ENCODE measurements at regions not wholly inside any gene's neighbourhood (a gene's known extent, or its start where the extent isn't known, plus 50 kb on each side); places are given as distances from the start of the nearest gene placed in this dataset.

DNA sequence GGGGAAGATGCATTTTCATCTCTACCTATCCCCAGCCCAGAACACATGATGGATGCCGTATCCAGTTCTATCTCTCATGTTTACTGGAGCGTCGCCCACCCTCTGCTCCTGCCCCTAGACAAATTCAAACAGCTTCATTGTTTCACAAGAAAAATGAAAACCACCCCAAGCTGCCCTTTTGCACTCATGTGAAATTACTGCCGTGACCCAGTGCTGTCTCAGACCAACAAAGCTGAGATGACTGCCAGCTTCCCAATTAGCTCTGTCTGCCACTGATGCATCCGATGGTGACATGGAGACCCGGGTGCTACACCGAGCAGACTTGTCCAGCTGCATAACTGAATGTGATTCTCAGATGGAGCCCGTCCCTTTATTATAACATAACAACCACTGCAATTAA, 67.7 kb downstream of the FOXI2 start:
- H3K9ac ChIP-seq (ENCODE audit: low read length in 3 of 3), result no peak overlapping the region
- FAIRE-seq (no peak), DNase-seq (no peak)
- TF ChIP-seq, protein P1, sequence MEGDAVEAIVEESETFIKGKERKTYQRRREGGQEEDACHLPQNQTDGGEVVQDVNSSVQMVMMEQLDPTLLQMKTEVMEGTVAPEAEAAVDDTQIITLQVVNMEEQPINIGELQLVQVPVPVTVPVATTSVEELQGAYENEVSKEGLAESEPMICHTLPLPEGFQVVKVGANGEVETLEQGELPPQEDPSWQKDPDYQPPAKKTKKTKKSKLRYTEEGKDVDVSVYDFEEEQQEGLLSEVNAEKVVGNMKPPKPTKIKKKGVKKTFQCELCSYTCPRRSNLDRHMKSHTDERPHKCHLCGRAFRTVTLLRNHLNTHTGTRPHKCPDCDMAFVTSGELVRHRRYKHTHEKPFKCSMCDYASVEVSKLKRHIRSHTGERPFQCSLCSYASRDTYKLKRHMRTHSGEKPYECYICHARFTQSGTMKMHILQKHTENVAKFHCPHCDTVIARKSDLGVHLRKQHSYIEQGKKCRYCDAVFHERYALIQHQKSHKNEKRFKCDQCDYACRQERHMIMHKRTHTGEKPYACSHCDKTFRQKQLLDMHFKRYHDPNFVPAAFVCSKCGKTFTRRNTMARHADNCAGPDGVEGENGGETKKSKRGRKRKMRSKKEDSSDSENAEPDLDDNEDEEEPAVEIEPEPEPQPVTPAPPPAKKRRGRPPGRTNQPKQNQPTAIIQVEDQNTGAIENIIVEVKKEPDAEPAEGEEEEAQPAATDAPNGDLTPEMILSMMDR (IDR thresholded peaks at IDR 0.05; ENCODE audit: borderline replicate concordance, extremely low read depth, insufficient read depth), result no peak
- no peaks in the 10 kb centered on the region for H3K36me3 ChIP-seq (ENCODE audit: control insufficient read depth in 2 of 3, insufficient read depth in 3 of 3, low read length in 3 of 3)
- intact Hi-C loops (cut with DNase I), result no loop called here
- no peaks in the 10 kb centered on the region for H3K27me3 ChIP-seq (ENCODE audit: control insufficient read depth, insufficient read depth, low read length)
- no peak overlapping the region for H3K4me3 ChIP-seq (ENCODE audit: low read length in 3 of 3)
- H3K27ac ChIP-seq (ENCODE audit: low read depth in 2 of 2, low read length in 2 of 2), result no peak overlapping the region
- H3K9me3 ChIP-seq (ENCODE audit: control insufficient read depth in 2 of 3, insufficient read depth in 1 of 3, low read length in 3 of 3), result no peaks in the 10 kb centered on the region
- no peaks in the 10 kb centered on the region for H3K4me1 ChIP-seq (ENCODE audit: control insufficient read depth in 2 of 3, insufficient read depth in 2 of 3, low read depth in 1 of 3, low read length in 3 of 3)

DNA sequence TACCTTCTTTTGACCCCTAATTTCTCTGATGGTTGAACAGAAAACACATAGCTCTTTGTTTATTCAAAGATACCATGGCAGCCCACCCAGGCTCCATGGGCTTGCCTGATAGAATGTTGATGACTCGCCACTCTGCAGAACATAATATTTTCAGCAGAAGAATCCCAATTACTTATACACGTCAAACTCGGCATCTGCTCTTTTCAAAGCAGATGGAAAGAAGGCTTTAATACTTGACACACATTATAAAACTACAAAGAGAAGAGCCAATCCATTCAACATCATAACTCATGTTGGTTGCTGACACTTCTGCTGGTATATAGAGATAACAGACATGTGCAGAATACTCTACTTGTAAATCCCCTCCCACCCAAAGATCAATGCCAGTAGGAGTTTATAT, 69.0 kb downstream of the FOXI2 start:
- H3K9me3 ChIP-seq (ENCODE audit: control insufficient read depth in 2 of 3, insufficient read depth in 1 of 3, low read length in 3 of 3), result no peaks in the 10 kb centered on the region
- intact Hi-C loops (cut with DNase I), result no loop called here
- H3K9ac ChIP-seq (ENCODE audit: low read length in 3 of 3), result no peak overlapping the region
- TF ChIP-seq, protein P1 (IDR thresholded peaks at IDR 0.05; ENCODE audit: borderline replicate concordance, extremely low read depth, insufficient read depth), result no peak
- no peaks in the 10 kb centered on the region for H3K4me1 ChIP-seq (ENCODE audit: control insufficient read depth in 2 of 3, insufficient read depth in 2 of 3, low read depth in 1 of 3, low read length in 3 of 3)
- H3K36me3 ChIP-seq (ENCODE audit: control insufficient read depth in 2 of 3, insufficient read depth in 3 of 3, low read length in 3 of 3), result no peaks in the 10 kb centered on the region
- no peak overlapping the region for H3K4me3 ChIP-seq (ENCODE audit: low read length in 3 of 3)
- no peak overlapping the region for H3K27ac ChIP-seq (ENCODE audit: low read depth in 2 of 2, low read length in 2 of 2)
- FAIRE-seq (no peak), DNase-seq (no peak)
- H3K27me3 ChIP-seq (ENCODE audit: control insufficient read depth, insufficient read depth, low read length), result no peaks in the 10 kb centered on the region

DNA sequence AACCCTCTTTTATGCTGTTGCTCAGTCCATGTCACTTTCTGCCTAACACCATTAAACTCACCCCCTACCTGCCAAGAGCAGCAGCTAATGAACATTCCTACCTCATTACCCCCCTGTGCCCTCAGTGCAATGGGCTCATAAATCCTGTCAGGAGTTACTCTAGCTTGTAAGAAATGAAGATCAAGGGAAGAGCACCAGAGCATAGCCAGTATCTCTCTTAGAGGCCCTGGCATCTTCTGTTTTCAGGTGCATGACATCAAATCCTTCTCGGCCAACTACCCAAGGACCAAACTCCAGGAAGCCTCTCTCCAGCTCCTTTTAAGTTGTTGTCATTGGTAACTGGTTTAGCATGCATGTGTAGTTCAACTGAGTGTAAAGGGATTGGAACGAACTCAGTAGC, 75.1 kb downstream of the FOXI2 start:
- Histone ChIP-seq H3K9me3 (ENCODE audit: control insufficient read depth in 2 of 3, insufficient read depth in 1 of 3, low read length in 3 of 3) (no peaks in the 10 kb centered on the region), H3K4me1 (ENCODE audit: control insufficient read depth in 2 of 3, insufficient read depth in 2 of 3, low read depth in 1 of 3, low read length in 3 of 3) (no peaks in the 10 kb centered on the region), H3K4me3 (ENCODE audit: low read length in 3 of 3) (no peak overlapping the region), H3K36me3 (ENCODE audit: control insufficient read depth in 2 of 3, insufficient read depth in 3 of 3, low read length in 3 of 3) (no peaks in the 10 kb centered on the region), H3K27me3 (ENCODE audit: control insufficient read depth, insufficient read depth, low read length) (no peaks in the 10 kb centered on the region), H3K27ac (ENCODE audit: low read depth in 2 of 2, low read length in 2 of 2) (no peak overlapping the region), H3K9ac (ENCODE audit: low read length in 3 of 3) (no peak overlapping the region)
- DNase-seq (peak in 3 of 5 donors; percentile 47 to 73 (median 68)), FAIRE-seq (no peak)
- intact Hi-C loops (cut with DNase I), result no loop called here
- TF ChIP-seq, protein P1 (IDR thresholded peaks at IDR 0.05; ENCODE audit: borderline replicate concordance, extremely low read depth, insufficient read depth), result no peak

DNA sequence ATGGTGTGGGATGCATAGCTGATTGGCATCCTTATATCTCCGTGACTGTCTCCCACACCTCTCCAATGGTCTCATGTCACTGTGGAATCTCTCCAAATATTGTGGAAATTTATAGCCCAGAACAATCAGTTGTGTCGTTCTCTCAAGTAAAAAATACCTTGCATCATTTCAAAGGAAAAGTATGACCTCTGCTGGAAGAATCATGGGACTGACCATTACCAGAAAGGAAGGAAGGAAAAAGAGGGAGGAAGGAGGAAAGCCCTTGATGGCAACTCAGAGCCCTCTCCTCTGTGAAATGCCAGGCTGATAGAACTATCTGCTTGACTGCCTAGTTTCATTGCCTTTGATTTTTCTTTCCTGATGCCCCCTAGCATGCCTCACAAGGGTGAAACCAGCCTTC, 76.3 kb downstream of the FOXI2 start:
- Histone ChIP-seq H3K27ac (ENCODE audit: low read depth in 2 of 2, low read length in 2 of 2) (no peak overlapping the region), H3K4me1 (ENCODE audit: control insufficient read depth in 2 of 3, insufficient read depth in 2 of 3, low read depth in 1 of 3, low read length in 3 of 3) (no peaks in the 10 kb centered on the region), H3K36me3 (ENCODE audit: control insufficient read depth in 2 of 3, insufficient read depth in 3 of 3, low read length in 3 of 3) (no peaks in the 10 kb centered on the region), H3K9me3 (ENCODE audit: control insufficient read depth in 2 of 3, insufficient read depth in 1 of 3, low read length in 3 of 3) (no peaks in the 10 kb centered on the region), H3K27me3 (ENCODE audit: control insufficient read depth, insufficient read depth, low read length) (no peaks in the 10 kb centered on the region), H3K9ac (ENCODE audit: low read length in 3 of 3) (no peak overlapping the region), H3K4me3 (ENCODE audit: low read length in 3 of 3) (no peak overlapping the region)
- FAIRE-seq (no peak), DNase-seq (peak in 2 of 5 donors; percentile 50 to 66)
- TF ChIP-seq, protein P1 (IDR thresholded peaks at IDR 0.05; ENCODE audit: borderline replicate concordance, extremely low read depth, insufficient read depth), result peak; percentile 41
- intact Hi-C loops (cut with DNase I), result no loop called here

Data from kidney (tissue), 13 donors.